Ishikawa (cell line): ENCODE measurements at regions not wholly inside any gene's neighbourhood (a gene's known extent, or its start where the extent isn't known, plus 50 kb on each side); places are given as distances from the start of the nearest gene placed in this dataset.

ENCODE experiments used
- CEBPB ChIP-seq: IDR thresholded peaks from 2 replicates; pipeline ENCODE4 v1.6.1; 2012
- CREB1 ChIP-seq: IDR thresholded peaks from 2 replicates; pipeline ENCODE4 v1.6.1; 2012; ENCODE audit warnings: low read depth
- EGR1 ChIP-seq: IDR thresholded peaks from 2 replicates; pipeline ENCODE4 v1.6.1; 2012
- EP300 ChIP-seq: IDR thresholded peaks from 2 replicates; pipeline ENCODE4 v1.6.1; 2012; ENCODE audit warnings: borderline replicate concordance
- FOXM1 ChIP-seq: IDR thresholded peaks from 2 replicates; pipeline ENCODE4 v1.6.1; 2012; ENCODE audit warnings: low read depth, borderline replicate concordance
- MAX ChIP-seq: IDR thresholded peaks from 2 replicates; pipeline ENCODE4 v1.6.1; 2012
- NFIC ChIP-seq: IDR thresholded peaks from 2 replicates; pipeline ENCODE4 v1.6.1; 2012
- RAD21 ChIP-seq: IDR thresholded peaks from 2 replicates; pipeline ENCODE4 v1.6.1; 2012; ENCODE audit warnings: low read depth
- REST ChIP-seq: IDR thresholded peaks from 2 replicates; pipeline ENCODE4 v1.6.1; 2012; ENCODE audit warnings: low read depth, mild to moderate bottlenecking
- TAF1 ChIP-seq: IDR thresholded peaks from 2 replicates; pipeline ENCODE4 v1.6.1; 2012; ENCODE audit warnings: low read depth, mild to moderate bottlenecking
- TCF12 ChIP-seq: IDR thresholded peaks from 2 replicates; pipeline ENCODE4 v1.6.1; 2012; ENCODE audit warnings: low read depth
- YY1 ChIP-seq: IDR thresholded peaks from 2 replicates; pipeline ENCODE4 v1.6.1; 2012; ENCODE audit warnings: low read depth
- ZBTB7A ChIP-seq: IDR thresholded peaks from 2 replicates; pipeline ENCODE4 v1.6.1; 2012; ENCODE audit warnings: low read depth
- TF ChIP-seq, protein P1 (sequence below): IDR thresholded peaks from 2 replicates; pipeline ENCODE4 v1.6.1; 2012

GRCh38 chr6:119552021-119552420 is 202.5 kb upstream of the MAN1A1 start:
- TF ChIP-seq MAX (no peak), RAD21 (no peak), YY1 (no peak), EP300 (no peak), EGR1 (no peak), REST (no peak), TCF12 (no peak), FOXM1 (no peak), TAF1 (no peak), ZBTB7A (no peak), NFIC (no peak), CEBPB (no peak), CREB1 (no peak)
- TF ChIP-seq, protein P1, sequence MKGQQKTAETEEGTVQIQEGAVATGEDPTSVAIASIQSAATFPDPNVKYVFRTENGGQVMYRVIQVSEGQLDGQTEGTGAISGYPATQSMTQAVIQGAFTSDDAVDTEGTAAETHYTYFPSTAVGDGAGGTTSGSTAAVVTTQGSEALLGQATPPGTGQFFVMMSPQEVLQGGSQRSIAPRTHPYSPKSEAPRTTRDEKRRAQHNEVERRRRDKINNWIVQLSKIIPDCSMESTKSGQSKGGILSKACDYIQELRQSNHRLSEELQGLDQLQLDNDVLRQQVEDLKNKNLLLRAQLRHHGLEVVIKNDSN, result no peak
